ENCODE measurements at regions not wholly inside any gene's neighbourhood (a gene's known extent, or its start where the extent isn't known, plus 50 kb on each side); places are given as distances from the start of the nearest gene placed in this dataset.

GRCh38 chr20:4600308-4601014 is 85.8 kb upstream of the PRNP start:
- DNase-seq (ENCODE audit: low read depth) = no peak
- no peak for TF ChIP-seq CTCF (conservative IDR thresholded peaks at IDR 0.05; ENCODE audit: low read depth, low read length)
- no peak overlapping the region for H3K4me3 ChIP-seq (ENCODE audit: low read depth, low read length)

- H3K4me3 ChIP-seq (ENCODE audit: low read depth, low read length) = no peak overlapping the region
- TF ChIP-seq CTCF (conservative IDR thresholded peaks at IDR 0.05; ENCODE audit: low read depth, low read length) = no peak
- no peak for DNase-seq (ENCODE audit: low read depth)
Observed at GRCh38 chr20:4597215-4597614, 89.0 kb upstream of the PRNP start.

GRCh38 chr20:4593149-4593525 is 93.1 kb upstream of the PRNP start:
- no peak overlapping the region for H3K4me3 ChIP-seq (ENCODE audit: low read depth, low read length)
- TF ChIP-seq CTCF (conservative IDR thresholded peaks at IDR 0.05; ENCODE audit: low read depth, low read length) = no peak
- DNase-seq (ENCODE audit: low read depth) = no peak

GRCh38 chr20:4592316-4593148 is 93.7 kb upstream of the PRNP start:
- peak; percentile 59 for TF ChIP-seq CTCF (conservative IDR thresholded peaks at IDR 0.05; ENCODE audit: low read depth, low read length)
- H3K4me3 ChIP-seq (ENCODE audit: low read depth, low read length) = peak overlapping the region; percentile 55
- DNase-seq (ENCODE audit: low read depth) = peak; percentile 39

- DNase-seq (ENCODE audit: low read depth) = no peak
- no peak overlapping the region for H3K4me3 ChIP-seq (ENCODE audit: low read depth, low read length)
- no peak for TF ChIP-seq CTCF (conservative IDR thresholded peaks at IDR 0.05; ENCODE audit: low read depth, low read length)
Observed at GRCh38 chr20:4591975-4592315, 94.3 kb upstream of the PRNP start.

- no peak for TF ChIP-seq CTCF (conservative IDR thresholded peaks at IDR 0.05; ENCODE audit: low read depth, low read length)
- DNase-seq (ENCODE audit: low read depth) = no peak
- H3K4me3 ChIP-seq (ENCODE audit: low read depth, low read length) = no peak overlapping the region
Observed at GRCh38 chr20:4585758-4586157, 100.5 kb upstream of the PRNP start.
